Peyer's patch (tissue), 4 donors: ENCODE measurements at regions not wholly inside any gene's neighbourhood (a gene's known extent, or its start where the extent isn't known, plus 50 kb on each side); places are given as distances from the start of the nearest gene placed in this dataset.

Source experiments
- DNase-seq, 3 donors: peaks; one replicate each; pipeline ENCODE4 v3.0.0-alpha.2; 2017 to 2019
- H3K27ac ChIP-seq, 4 donors: fragments of 200-600 bp; sonication (generic); one replicate each; pipeline ENCODE4 v1.5.1; 2016 to 2019
- H3K27me3 ChIP-seq, 2 donors: fragments of 200-600 bp; sonication (generic); one replicate each; pipeline ENCODE4 v1.5.1; 2019
- H3K36me3 ChIP-seq, 3 donors: fragments of 200-600 bp; sonication (generic); one replicate each; pipeline ENCODE4 v1.5.1; 2016 to 2019
- H3K4me1 ChIP-seq, 4 donors: fragments of 200-600 bp; sonication (generic); one replicate each; pipeline ENCODE4 v1.5.1; 2016 to 2019
- H3K4me3 ChIP-seq, 4 donors: fragments of 200-600 bp; sonication (generic); 1 replicate in 3 of 4; 2 replicates in 1 of 4; pipeline ENCODE4 v1.5.1; 2016 to 2019; ENCODE audit warnings: mild to moderate bottlenecking in 1 of 4
- H3K9me3 ChIP-seq, 4 donors: fragments of 200-600 bp; sonication (generic); one replicate each; pipeline ENCODE4 v1.5.1; 2016 to 2019; ENCODE audit warnings: mild to moderate bottlenecking in 1 of 4
- POLR2A ChIP-seq, 2 donors: fragments of 450-650 bp; IDR thresholded peaks; one replicate each; pipeline ENCODE4 v1.5.1; 2017; ENCODE audit warnings: antibody characterized with exemption in 2 of 2, mild to moderate bottlenecking in 2 of 2, moderate library complexity in 2 of 2
- TF ChIP-seq, protein P1 (sequence below), 6 experiments: fragments of 450-650 bp in 4 of 6; fragments of 200-600 bp in 2 of 6; sonication (generic) in 1 of 6; IDR thresholded peaks; one replicate each; pipeline ENCODE4 v1.5.1; 2017 to 2019; ENCODE audit warnings: antibody characterized with exemption in 6 of 6, mild to moderate bottlenecking in 3 of 6, moderate library complexity in 1 of 6

DNA sequence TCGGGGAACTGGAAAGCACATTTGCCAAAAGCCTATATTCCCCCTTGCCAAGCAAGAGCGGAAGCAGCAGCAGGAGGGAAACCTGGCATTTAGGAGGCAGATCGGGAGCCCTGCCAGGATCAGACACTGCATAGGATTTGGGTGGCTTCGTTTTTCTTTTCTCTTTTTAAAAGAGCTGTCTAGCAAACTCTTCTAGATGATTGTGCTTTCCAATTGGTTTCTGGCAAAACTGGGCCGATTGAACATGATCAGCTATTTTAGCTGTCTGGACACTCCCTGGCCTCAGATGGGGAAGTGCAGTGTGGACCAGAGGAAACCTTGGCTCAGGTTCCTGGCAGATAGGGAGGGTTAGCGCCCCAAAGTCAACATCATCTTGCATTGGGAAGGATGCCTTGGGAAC, 414.0 kb upstream of the KAZN start:
- Histone ChIP-seq H3K4me3 (no peak overlapping the region), H3K27me3 (no peaks in the 10 kb centered on the region), H3K36me3 (no peaks in the 10 kb centered on the region), H3K4me1 (no peaks in the 10 kb centered on the region), H3K27ac (no peak overlapping the region), H3K9me3 (no peaks in the 10 kb centered on the region)
- no peak for DNase-seq
- TF ChIP-seq POLR2A (IDR thresholded peaks at IDR 0.05) = no peak
- TF ChIP-seq, protein P1, sequence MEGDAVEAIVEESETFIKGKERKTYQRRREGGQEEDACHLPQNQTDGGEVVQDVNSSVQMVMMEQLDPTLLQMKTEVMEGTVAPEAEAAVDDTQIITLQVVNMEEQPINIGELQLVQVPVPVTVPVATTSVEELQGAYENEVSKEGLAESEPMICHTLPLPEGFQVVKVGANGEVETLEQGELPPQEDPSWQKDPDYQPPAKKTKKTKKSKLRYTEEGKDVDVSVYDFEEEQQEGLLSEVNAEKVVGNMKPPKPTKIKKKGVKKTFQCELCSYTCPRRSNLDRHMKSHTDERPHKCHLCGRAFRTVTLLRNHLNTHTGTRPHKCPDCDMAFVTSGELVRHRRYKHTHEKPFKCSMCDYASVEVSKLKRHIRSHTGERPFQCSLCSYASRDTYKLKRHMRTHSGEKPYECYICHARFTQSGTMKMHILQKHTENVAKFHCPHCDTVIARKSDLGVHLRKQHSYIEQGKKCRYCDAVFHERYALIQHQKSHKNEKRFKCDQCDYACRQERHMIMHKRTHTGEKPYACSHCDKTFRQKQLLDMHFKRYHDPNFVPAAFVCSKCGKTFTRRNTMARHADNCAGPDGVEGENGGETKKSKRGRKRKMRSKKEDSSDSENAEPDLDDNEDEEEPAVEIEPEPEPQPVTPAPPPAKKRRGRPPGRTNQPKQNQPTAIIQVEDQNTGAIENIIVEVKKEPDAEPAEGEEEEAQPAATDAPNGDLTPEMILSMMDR (IDR thresholded peaks at IDR 0.05) = no peak

DNA sequence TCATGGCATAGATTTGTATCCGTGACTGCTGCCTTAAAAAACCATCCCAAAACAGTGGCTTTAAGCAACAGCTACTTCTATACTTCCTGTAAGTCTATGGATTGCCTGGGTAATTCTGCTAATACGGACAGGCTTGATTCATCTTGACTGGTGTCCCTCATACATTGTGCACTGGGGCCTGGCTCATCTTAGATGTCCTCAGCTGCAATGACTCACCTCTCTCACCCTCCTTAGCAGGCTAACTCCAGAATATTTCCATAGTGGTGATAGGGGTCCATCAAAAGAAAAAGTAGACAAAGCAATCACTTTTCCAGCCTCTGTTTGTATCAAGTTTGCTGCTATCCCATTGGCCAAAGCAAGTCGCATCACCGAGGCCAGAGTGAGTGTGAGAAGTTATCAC, 409.1 kb upstream of the KAZN start:
- no peaks in the 10 kb centered on the region for H3K36me3 ChIP-seq
- no peaks in the 10 kb centered on the region for H3K27me3 ChIP-seq
- no peak overlapping the region for H3K4me3 ChIP-seq
- no peak for TF ChIP-seq POLR2A (IDR thresholded peaks at IDR 0.05)
- TF ChIP-seq, protein P1 (IDR thresholded peaks at IDR 0.05) = no peak
- no peaks in the 10 kb centered on the region for H3K9me3 ChIP-seq
- no peaks in the 10 kb centered on the region for H3K4me1 ChIP-seq
- no peak for DNase-seq
- H3K27ac ChIP-seq = no peak overlapping the region

DNA sequence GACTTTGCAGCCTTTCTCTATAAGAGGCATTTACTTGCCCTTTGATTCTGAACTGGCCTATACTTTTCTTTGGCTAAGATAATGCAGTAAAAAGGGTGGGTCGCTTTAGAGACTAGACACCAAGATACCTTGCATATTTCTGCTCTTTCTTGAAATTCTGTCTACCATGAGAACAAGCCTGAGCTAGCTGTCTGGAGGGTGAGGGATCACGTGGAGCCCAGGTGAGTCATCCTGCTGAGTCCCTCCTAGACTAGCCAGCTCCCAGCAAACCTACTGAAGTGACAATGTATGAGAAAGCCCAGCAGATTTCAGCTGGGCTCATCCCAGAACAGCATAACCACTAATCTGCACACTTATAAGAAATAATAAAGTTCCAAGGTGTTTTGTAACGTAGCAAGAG, 408.0 kb upstream of the KAZN start:
- no peak for DNase-seq
- Histone ChIP-seq H3K27ac (no peak overlapping the region), H3K4me1 (no peaks in the 10 kb centered on the region), H3K9me3 (no peaks in the 10 kb centered on the region), H3K27me3 (no peaks in the 10 kb centered on the region), H3K4me3 (no peak overlapping the region), H3K36me3 (no peaks in the 10 kb centered on the region)
- TF ChIP-seq, protein P1 (IDR thresholded peaks at IDR 0.05) = no peak
- TF ChIP-seq POLR2A (IDR thresholded peaks at IDR 0.05) = no peak

DNA sequence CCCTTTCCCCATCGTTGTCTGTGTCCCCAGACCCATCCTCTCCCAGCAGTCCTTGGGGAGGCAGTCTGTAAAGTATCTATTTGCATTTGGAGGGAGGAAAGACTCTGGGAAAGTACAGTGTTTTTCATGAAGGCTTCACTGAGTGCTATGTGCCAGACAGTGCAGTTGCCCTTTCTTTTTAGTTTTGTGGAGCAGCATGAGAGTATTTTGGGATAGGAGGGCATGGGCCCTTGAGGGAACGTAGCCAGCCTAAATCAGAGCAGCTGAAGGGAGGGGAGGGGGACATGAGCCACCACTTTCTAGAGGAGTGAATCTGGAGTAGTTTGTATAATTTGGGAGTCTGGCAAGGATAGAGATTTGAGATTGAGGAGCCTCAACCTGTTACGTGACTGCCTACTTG, 404.0 kb upstream of the KAZN start:
- Histone ChIP-seq H3K9me3 (no peaks in the 10 kb centered on the region), H3K4me1 (no peaks in the 10 kb centered on the region), H3K27me3 (no peaks in the 10 kb centered on the region), H3K4me3 (no peak overlapping the region), H3K27ac (no peak overlapping the region), H3K36me3 (no peaks in the 10 kb centered on the region)
- TF ChIP-seq, protein P1 (IDR thresholded peaks at IDR 0.05) = no peak
- no peak for TF ChIP-seq POLR2A (IDR thresholded peaks at IDR 0.05)
- DNase-seq = no peak

DNA sequence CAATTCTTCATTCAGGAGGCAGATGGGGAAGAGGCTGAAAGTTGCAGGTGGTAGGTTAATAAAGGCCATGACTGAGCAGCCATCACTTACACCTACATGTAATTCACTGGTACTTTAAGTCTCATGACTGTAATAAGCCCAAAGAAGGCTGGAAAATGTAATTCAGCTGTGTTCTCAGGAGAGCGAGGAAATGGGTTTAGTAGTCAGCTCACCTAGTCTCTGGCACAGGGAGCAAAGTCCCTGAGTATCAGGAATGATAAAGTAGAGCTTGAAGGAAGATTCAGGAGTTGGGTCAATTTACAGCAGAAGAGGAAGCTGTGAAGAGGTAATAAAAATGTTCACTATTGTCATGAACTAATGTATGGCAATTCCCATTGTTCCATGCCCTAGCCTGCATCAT, 393.4 kb upstream of the KAZN start:
- no peak for TF ChIP-seq POLR2A (IDR thresholded peaks at IDR 0.05)
- TF ChIP-seq, protein P1 (IDR thresholded peaks at IDR 0.05) = no peak
- no peaks in the 10 kb centered on the region for H3K36me3 ChIP-seq
- no peak overlapping the region for H3K27ac ChIP-seq
- H3K27me3 ChIP-seq = no peaks in the 10 kb centered on the region
- H3K9me3 ChIP-seq = no peaks in the 10 kb centered on the region
- H3K4me3 ChIP-seq = no peak overlapping the region
- H3K4me1 ChIP-seq = no peaks in the 10 kb centered on the region
- DNase-seq = no peak

DNA sequence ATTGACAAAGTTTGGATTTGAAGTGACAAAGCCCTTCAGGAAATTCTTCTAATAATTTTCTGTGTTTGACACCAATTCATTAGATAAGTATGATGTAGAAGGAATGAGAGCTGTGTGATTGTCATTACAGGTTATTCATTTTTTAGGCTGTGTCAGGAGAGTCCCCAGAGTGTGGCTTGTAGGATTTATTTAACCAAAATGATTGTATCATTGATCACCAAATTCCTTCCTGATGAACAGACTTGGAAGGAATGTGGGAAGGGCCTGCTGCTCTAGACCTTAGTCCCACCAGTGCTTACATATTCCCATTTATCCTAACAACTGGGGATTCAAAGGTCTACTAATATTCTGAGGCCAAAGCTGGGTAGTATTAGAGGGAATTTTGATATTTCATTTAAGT, 383.3 kb upstream of the KAZN start:
- Histone ChIP-seq H3K4me3 (no peak overlapping the region), H3K27ac (no peak overlapping the region), H3K9me3 (peaks cover 0 to 10% (median 0%) of the 10 kb centered on the region in 4 donors), H3K36me3 (no peaks in the 10 kb centered on the region), H3K4me1 (no peaks in the 10 kb centered on the region), H3K27me3 (no peaks in the 10 kb centered on the region)
- TF ChIP-seq, protein P1 (IDR thresholded peaks at IDR 0.05) = no peak
- no peak for TF ChIP-seq POLR2A (IDR thresholded peaks at IDR 0.05)
- no peak for DNase-seq
